Parathyroid adenoma (tissue), 2 donors: ENCODE measurements at regions not wholly inside any gene's neighbourhood (a gene's known extent, or its start where the extent isn't known, plus 50 kb on each side); places are given as distances from the start of the nearest gene placed in this dataset.

Source experiments
- H2AFZ ChIP-seq: fragments of 300-600 bp; sonication (generic); one replicate; pipeline ENCODE4 v1.7.0; 2017; ENCODE audit warnings: antibody characterized with exemption, mild to moderate bottlenecking
- H3K27ac ChIP-seq: fragments of 300-600 bp; sonication (generic); one replicate; pipeline ENCODE4 v1.7.0; 2017
- H3K27me3 ChIP-seq: fragments of 300-600 bp; sonication (generic); one replicate; pipeline ENCODE4 v1.7.0; 2017; ENCODE audit warnings: low read length; ENCODE audit not compliant: control insufficient read depth, insufficient read depth
- H3K36me3 ChIP-seq: fragments of 300-600 bp; sonication (generic); one replicate; pipeline ENCODE4 v1.7.0; 2017; ENCODE audit warnings: low read length; ENCODE audit not compliant: control insufficient read depth, insufficient read depth
- H3K4me1 ChIP-seq: fragments of 300-600 bp; sonication (generic); one replicate; pipeline ENCODE4 v1.7.0; 2017; ENCODE audit warnings: control low read depth
- H3K4me2 ChIP-seq: fragments of 300-600 bp; sonication (generic); one replicate; pipeline ENCODE4 v1.7.0; 2017; ENCODE audit warnings: low read length
- H3K4me3 ChIP-seq: fragments of 300-600 bp; sonication (generic); one replicate; pipeline ENCODE4 v1.7.0; 2017; ENCODE audit warnings: low read depth, low read length
- H3K79me2 ChIP-seq: fragments of 300-600 bp; sonication (generic); one replicate; pipeline ENCODE4 v1.7.0; 2017; ENCODE audit warnings: control low read depth
- H3K9ac ChIP-seq: fragments of 300-600 bp; sonication (generic); one replicate; pipeline ENCODE4 v1.7.0; 2017; ENCODE audit warnings: mild to moderate bottlenecking
- H3K9me3 ChIP-seq: fragments of 300-600 bp; sonication (generic); one replicate; pipeline ENCODE4 v1.7.0; 2017; ENCODE audit warnings: low read length; ENCODE audit not compliant: control insufficient read depth
- CTCF ChIP-seq: fragments of 300-600 bp; sonication (generic); IDR thresholded peaks from one replicate; pipeline ENCODE4 v1.7.0; 2017; ENCODE audit warnings: antibody characterized with exemption, mild to moderate bottlenecking
- donor health status: primary hyperparathyroidism.

GRCh38 chr2:157032017-157032416 lies 225.5 kb upstream of the GALNT5 start:
- H3K36me3 ChIP-seq, result no peaks in the 10 kb centered on the region
- no peaks in the 10 kb centered on the region for H3K9me3 ChIP-seq
- no peak overlapping the region for H3K9ac ChIP-seq
- no peak overlapping the region for H3K27ac ChIP-seq
- H3K27me3 ChIP-seq, result no peaks in the 10 kb centered on the region
- no peaks in the 10 kb centered on the region for H3K4me1 ChIP-seq
- TF ChIP-seq CTCF, result no peak
- H3K4me3 ChIP-seq, result no peak overlapping the region
- H3K79me2 ChIP-seq, result no peaks in the 10 kb centered on the region
- no peak overlapping the region for H2AFZ ChIP-seq
- no peak overlapping the region for H3K4me2 ChIP-seq

GRCh38 chr2:157036726-157037125 lies 220.8 kb upstream of the GALNT5 start:
- Histone ChIP-seq H3K4me2 (no peak overlapping the region), H3K27me3 (no peaks in the 10 kb centered on the region), H3K36me3 (no peaks in the 10 kb centered on the region), H3K9ac (no peak overlapping the region), H3K4me3 (no peak overlapping the region), H2AFZ (no peak overlapping the region), H3K9me3 (no peaks in the 10 kb centered on the region), H3K79me2 (no peaks in the 10 kb centered on the region), H3K4me1 (no peaks in the 10 kb centered on the region), H3K27ac (no peak overlapping the region)
- TF ChIP-seq CTCF, result no peak

- H3K4me1 ChIP-seq, result no peaks in the 10 kb centered on the region
- no peak overlapping the region for H3K4me3 ChIP-seq
- no peak overlapping the region for H2AFZ ChIP-seq
- no peaks in the 10 kb centered on the region for H3K27me3 ChIP-seq
- no peaks in the 10 kb centered on the region for H3K9me3 ChIP-seq
- H3K9ac ChIP-seq, result no peak overlapping the region
- H3K36me3 ChIP-seq, result no peaks in the 10 kb centered on the region
- no peak overlapping the region for H3K4me2 ChIP-seq
- TF ChIP-seq CTCF, result no peak
- no peak overlapping the region for H3K27ac ChIP-seq
- no peaks in the 10 kb centered on the region for H3K79me2 ChIP-seq
Observed at GRCh38 chr2:157043786-157044185, 213.7 kb upstream of the GALNT5 start.

GRCh38 chr2:157046396-157046795 lies 211.1 kb upstream of the GALNT5 start:
- Histone ChIP-seq H3K27me3 (no peaks in the 10 kb centered on the region), H3K36me3 (no peaks in the 10 kb centered on the region)

More at GRCh38 chr2:157046396-157046795, 211.1 kb upstream of the GALNT5 start:
- H3K4me1 ChIP-seq, result no peaks in the 10 kb centered on the region
- no peak overlapping the region for H3K4me3 ChIP-seq
- H3K4me2 ChIP-seq, result no peak overlapping the region
- no peaks in the 10 kb centered on the region for H3K9me3 ChIP-seq
- H2AFZ ChIP-seq, result no peak overlapping the region
- H3K79me2 ChIP-seq, result no peaks in the 10 kb centered on the region
- H3K27ac ChIP-seq, result no peak overlapping the region
- H3K9ac ChIP-seq, result no peak overlapping the region
- TF ChIP-seq CTCF, result no peak
